ENCODE measurements at regions not wholly inside any gene's neighbourhood (a gene's known extent, or its start where the extent isn't known, plus 50 kb on each side); places are given as distances from the start of the nearest gene placed in this dataset.

GRCh38 chr11:8321876-8322275, 58.2 kb upstream of the LMO1 start:
- DNase-seq, result no peak

DNA sequence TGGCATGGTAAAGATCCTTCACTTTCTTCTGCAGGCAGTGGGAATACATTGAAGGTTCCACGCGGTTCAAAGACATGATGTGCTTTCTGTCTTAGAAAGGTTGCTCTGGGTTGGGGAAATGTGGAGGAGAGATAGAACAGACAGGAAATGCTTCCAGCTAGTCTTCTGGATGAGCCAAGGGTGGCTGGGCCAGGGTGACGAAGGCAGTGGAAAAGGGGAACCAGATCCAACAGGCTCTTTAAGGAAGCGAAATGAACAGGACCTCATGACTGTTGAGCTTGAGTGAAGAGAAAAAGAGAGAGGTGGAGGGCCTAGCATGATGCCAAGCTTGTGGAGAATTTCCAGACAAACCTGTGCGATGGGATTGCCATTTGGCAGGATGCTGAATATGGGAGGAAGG, 56.4 kb upstream of the LMO1 start:
- no peak for DNase-seq

GRCh38 chr11:8318536-8318935, 54.9 kb upstream of the LMO1 start:
- no peak for DNase-seq

GRCh38 chr11:8317159-8317558, 53.5 kb upstream of the LMO1 start:
- no peak for DNase-seq

DNA sequence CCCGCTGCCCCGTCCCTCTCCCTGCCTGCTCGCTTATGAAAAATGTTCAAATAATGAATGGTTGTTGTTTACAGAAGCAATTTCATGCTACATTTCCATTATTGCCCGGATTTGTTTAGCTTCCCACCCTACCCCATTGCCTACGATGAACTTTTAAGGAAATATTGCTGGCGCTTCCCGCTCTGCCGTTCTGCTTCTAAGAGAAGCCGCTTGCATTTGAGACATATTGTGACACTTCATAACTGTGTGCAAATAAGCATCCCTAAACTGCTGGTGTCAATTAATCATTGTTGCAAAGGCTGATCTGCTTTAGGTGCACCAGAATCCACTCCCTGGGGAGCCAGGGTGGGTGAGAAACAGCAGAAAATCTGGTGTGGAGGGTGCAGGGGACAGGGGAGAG, 52.3 kb upstream of the LMO1 start:
- DNase-seq, result no peak

DNA sequence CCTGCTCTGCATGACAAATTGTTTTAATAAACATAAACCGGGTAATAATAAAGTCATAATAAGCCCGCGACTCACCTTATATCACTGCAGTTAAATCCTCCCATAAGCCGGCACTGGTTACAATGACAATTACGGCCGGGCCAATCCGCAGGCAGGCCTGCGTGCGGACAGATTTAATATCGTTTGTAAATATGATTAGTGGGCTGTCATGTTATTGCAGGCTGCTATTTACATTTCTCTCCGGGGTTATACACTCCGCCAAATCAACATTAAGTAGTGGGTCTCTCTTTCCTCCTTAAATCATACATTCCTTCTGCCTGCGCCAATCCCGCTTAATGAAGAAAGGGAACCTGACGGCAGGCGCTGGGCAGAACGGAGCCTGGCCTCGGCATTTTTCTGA, 51.8 kb upstream of the LMO1 start:
- DNase-seq, result no peak

DNA sequence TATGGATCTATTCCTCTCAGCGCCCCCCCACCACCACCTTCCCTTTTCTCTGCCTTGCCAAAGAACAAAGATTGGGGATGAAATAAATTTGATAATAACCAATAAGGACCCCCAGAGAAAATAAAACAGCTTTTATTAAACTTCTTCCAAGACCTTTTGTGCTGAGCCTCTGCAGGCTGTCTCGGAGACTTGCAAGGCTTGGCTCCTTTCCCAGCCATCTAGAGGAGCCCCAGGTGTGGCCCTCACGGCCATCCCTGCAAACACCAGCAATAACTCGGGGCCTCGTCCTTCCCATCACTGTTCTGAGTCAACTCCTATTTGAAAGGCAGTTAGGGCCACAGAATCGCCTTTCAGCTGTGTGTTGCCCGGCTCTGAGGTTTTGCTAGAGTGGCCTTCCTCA, 51.2 kb upstream of the LMO1 start:
- no peak for DNase-seq

- no peak for DNase-seq
Measured at GRCh38 chr11:8313504-8314090, 49.9 kb upstream of the LMO1 start.

All from CD4-positive, alpha-beta T cell treated with Interleukin-10 for 1 hour (primary cell).